HL-60 (cell line): ENCODE measurements at regions not wholly inside any gene's neighbourhood (a gene's known extent, or its start where the extent isn't known, plus 50 kb on each side); places are given as distances from the start of the nearest gene placed in this dataset.

Experiments
- CTCF ChIP-seq: IDR thresholded peaks from one replicate; pipeline ENCODE4 v1.5.1; 2011; ENCODE audit warnings: low read length, control low read depth, inconsistent platforms; ENCODE audit not compliant: insufficient read depth
- GABPA ChIP-seq: IDR thresholded peaks from 2 replicates; pipeline ENCODE4 v1.6.1; 2012; ENCODE audit warnings: low read depth
- POLR2AphosphoS5 ChIP-seq: IDR thresholded peaks from 2 replicates; pipeline ENCODE4 v1.6.1; 2012; ENCODE audit warnings: low read depth
- REST ChIP-seq: IDR thresholded peaks from 2 replicates; pipeline ENCODE4 v1.6.1; 2012; ENCODE audit warnings: low read depth; ENCODE audit not compliant: insufficient replicate concordance

GRCh38 chr4:156196722-156197121 lies 243.1 kb upstream of the CTSO start:
- TF ChIP-seq CTCF (no peak), POLR2AphosphoS5 (no peak), REST (no peak), GABPA (no peak)
